Renal pelvis (tissue), 1 donor: ENCODE measurements at regions not wholly inside any gene's neighbourhood (a gene's known extent, or its start where the extent isn't known, plus 50 kb on each side); places are given as distances from the start of the nearest gene placed in this dataset.
"Not testable (repeated sequence)": the region's sequence is repeated elsewhere in the genome, so short reads cannot be mapped to it uniquely, and the experiment has no call there.

Source experiments
- DNase-seq: peaks from one replicate; pipeline ENCODE4 v3.0.0-alpha.2; 2013

- no peak for DNase-seq
Measured at GRCh38 chr3:99315896-99316295, 322.5 kb upstream of the COL8A1 start.

- DNase-seq = peak; percentile 33
Measured at GRCh38 chr3:99313485-99313884, 324.9 kb upstream of the COL8A1 start.

- no peak for DNase-seq
Measured at GRCh38 chr3:99298661-99299060, 339.7 kb upstream of the COL8A1 start.

DNA sequence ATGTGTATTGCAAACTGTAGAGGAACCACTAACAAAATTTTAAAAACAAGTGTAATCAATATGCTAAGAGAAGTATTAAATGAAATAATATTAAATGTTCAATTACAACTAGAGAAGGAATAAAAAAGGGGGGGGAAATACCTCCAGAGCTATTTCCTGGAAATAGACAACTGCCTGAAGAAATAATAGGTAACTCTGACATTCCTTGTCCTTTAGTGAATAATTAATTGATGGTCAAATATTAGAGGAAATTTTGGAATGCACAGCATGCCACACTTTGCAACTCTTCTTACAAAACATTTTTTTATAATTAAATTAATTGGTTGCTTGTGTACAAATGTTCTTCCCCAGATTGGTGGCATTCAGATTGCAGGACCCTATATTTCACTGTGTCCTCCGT lies 342.6 kb upstream of the COL8A1 start:
- DNase-seq = no peak

GRCh38 chr3:99294092-99294491 lies 344.3 kb upstream of the COL8A1 start:
- not testable (repeated sequence) for DNase-seq

DNA sequence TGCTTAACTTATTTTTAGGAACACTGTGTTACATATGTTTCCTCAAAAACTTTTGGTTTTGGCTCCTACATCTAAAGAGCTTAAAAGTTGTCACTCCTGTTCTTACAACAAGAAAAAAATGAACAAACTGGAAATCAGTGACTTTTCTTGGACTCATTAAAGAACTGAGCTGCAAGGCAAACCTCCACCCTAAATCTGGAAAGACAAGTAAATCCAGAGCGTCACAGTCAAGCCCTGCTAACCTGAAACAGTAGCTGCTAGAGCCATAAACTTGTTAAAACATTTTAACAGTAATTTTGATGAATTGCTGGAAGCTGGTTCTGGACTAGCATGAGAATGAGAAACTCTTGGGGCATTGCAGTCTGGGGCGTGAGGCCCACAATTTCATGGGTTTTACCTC lies 350.5 kb upstream of the COL8A1 start:
- DNase-seq = no peak

DNA sequence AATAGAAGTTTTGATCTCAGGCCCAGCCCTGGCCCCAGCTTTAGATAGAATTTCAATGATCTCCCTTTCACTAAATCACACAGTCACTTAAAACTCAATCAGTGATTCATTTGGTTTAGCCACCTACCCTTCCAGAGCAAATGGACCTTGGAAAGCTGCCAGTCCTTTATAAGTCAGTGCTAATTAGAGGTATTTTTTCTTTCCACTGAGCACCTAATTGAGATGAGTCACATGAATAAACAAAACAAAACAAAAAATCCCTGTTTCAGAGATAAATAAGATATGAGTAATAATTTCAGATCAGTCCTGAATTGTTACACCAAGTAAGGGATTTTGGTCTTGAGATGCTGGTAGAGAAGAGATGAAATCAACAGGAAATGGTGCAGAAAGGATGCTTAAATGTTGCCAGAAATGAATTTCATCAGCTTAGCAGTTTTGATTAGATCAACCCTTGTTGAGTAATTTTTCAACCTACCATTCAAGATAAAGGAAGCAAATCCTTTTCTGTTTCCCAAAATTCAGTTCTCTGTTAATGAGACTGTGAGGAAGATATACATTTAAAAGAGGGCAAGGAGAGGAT lies 352.0 kb upstream of the COL8A1 start:
- no peak for DNase-seq

GRCh38 chr3:99269606-99270351 lies 368.3 kb upstream of the DCBLD2 start:
- DNase-seq = no peak

DNA sequence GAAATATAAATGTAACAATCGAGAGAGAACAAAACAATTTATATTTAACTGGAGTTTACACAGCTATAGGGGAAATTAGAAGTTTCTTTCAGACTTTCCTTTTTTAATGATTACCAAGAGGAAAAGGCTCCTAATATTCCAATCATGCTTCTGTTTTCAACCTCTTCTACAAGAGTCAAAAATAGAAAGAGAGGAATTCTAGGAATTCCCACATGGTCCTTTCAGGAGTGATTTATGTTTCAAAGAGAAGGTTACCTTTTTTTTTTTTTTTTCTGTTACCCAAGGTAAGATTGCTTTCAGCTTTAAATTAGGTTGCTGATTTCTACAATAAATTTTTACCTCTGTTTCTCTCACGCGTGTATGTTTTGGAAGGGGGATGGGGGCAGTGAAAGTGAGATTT lies 355.3 kb upstream of the DCBLD2 start:
- no peak for DNase-seq

GRCh38 chr3:99253963-99254355 lies 352.5 kb upstream of the DCBLD2 start:
- DNase-seq = no peak

GRCh38 chr3:99250821-99251355 lies 349.4 kb upstream of the DCBLD2 start:
- no peak for DNase-seq

DNA sequence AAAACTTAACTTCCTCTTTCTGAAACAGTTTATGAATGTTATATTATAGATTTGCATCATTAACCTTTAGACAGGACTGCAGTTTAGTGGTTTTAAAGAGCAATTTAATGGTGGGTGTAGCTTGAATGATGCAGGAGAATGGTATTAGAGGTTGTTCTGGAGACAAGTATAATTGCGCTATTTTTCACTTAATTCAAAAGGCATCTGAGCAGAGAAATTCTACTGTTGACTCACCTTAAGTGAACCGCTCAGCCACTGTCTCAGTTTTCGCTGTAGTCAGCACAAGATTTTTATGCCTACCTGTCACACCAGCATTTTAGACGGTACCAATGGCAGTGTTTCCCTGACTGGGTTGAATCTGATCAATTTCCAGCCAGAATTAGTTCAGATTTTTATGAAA lies 348.8 kb upstream of the DCBLD2 start:
- DNase-seq = no peak

DNA sequence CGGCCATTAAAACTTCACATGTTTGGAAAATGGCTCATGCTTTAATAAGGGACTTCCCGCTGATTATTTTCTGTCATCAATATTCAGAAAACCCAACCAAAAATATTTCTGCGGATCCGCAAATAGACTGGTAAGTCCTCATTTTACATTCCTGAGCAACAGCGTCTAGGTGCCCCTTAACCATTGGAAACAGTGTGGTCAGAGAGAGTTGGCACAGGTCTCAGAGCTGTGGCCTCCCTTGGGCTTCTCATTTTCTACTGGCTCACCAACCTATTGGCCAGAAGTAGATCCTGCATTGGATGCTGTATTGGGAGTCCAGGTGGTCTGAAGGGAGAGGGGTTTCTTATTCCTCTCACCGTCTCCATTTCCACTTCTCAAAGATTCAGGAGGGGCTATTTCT lies 348.1 kb upstream of the DCBLD2 start:
- no peak for DNase-seq

DNA sequence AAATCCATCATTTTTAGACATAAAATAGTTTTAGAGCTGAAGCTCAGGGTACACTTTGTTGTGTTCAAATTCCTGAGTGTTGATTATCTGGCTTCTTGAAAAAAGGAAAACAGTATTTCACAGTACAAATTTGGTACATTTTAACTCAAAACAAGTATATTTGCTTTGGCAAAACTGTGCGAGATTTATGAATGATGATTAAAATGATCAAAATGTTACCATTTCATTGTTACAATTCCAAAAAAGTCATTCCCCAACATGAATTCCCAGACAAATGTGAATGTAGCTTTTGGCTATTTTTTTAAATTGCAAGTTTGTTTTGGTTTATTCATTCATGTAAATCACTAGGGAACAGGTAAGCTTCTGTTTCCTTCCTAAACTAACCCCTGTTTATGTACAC lies 347.4 kb upstream of the DCBLD2 start:
- DNase-seq = no peak

DNA sequence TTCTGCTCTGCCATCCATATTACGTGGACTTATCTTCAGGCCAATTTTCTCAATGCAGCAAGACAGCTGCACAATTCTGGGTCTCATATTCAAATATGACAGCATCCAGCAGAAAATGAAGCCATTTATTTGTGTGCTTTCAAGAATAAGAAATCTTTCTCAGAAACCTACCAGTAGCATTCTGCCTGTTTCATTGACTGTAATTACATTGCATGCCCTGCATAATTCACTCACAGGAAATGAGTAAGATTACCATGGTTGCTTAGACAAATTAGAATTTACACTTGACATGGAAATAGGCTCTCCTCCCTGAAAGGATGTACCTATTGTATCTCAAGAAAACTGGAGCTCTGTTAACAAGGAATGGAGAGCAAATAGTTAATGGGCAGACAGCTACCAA lies 346.6 kb upstream of the DCBLD2 start:
- no peak for DNase-seq

DNA sequence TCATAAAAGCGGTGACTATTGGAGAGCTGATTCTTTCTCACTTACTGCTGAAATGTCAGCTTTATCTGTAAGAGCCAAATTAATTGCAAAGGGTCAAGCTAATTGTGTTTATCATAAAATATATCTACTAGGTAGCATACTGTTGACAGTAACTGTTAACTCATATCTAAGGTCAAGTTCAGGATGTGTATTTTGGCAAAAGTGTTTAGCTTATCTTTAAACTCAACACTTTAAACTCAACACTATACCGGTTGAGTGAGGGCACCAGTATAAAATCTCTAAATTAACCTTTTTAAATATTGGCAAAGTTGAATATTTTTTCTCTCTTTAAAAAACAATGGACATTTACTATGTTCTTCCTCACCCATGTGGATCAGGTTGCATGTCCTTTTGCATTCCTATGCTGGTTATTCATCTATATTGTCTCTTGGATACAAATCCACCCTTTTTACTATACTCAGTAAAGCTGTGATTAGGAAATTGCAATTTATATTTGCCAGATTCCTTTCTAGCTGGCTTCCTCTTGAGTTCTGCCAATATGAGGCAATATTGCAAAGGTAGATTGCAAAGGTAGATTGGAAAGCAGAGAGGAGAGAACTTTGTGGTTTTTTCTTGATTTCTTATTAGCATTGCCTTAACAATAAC lies 344.6 kb upstream of the DCBLD2 start:
- DNase-seq = no peak

DNA sequence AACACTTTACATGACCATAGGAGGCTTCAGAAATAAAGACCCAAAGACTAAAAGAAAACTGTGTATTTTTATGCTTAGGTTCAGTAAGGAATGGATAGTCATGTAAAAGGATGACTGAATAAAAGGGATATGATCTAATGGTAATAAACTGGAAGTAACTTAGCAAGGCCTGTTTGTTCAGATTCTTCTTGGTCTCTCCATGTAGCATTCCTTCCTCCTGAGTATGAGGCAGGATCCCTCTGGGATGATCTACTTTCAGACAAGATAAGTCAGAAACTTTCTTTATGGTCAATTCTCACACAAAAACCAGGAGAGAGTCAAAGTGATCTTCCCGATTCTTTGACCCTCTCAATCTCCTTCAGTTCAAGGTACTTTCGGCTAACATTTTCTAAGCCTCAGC lies 340.8 kb upstream of the DCBLD2 start:
- no peak for DNase-seq

DNA sequence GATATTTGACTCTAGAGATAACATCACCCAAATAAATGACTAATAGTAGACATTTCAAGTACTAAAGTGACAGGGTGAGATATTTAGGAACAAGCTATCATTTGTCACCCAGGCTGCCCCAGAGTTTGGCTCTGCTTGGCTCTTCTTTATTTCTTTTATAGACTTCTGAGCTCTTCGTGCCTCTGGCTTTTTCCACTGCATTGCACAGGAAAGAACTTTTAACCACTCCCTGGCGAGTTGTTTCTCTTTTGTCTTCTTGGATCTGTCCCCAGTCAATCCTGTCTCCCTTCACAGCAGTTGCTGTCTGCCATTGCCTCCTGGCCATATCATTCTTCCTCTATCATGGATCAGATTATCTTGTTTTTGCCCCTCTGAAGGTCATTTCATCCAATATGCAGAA lies 339.2 kb upstream of the DCBLD2 start:
- DNase-seq = no peak

DNA sequence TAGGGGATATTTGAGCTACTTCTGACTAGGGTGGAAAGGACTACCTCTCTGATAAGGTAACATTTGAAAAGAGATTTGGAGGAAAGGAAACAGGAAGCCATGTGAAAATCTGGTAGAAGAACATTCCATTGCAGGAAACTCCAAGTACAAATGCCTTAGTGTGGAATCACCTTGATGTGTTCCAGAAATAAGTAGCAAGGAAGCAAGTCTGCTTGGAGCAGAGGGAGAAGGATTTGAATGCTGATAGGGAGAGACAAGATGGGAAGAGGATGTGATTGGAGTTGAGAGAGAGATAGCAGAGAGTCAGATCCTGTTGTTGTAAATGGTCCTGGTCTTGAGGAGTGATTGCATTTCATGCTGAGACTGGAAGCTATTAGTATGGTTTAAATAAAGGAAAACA lies 335.1 kb upstream of the DCBLD2 start:
- no peak for DNase-seq

- no peak for DNase-seq
Measured at GRCh38 chr3:99232696-99233095, 331.2 kb upstream of the DCBLD2 start.

DNA sequence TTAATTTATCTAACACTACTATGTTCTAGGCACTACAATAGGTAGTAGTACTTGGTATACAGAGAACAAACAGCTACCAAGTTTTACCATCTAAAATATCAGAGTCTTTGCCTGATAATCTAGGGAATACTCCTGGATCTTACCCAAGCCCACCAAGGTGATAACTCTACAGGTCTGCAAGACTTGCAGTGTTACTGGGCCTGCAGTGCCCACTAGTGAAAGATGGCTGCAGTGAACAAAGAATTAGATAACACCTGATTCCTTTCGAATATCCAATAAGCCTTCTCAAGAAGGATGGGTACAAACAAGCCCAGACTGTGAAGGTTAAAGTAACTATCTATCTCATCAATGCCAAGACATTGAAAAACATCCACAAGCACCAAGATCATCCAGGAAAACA lies 317.0 kb upstream of the DCBLD2 start:
- DNase-seq = no peak

GRCh38 chr3:99212969-99213368 lies 311.5 kb upstream of the DCBLD2 start:
- DNase-seq = peak; percentile 14

DNA sequence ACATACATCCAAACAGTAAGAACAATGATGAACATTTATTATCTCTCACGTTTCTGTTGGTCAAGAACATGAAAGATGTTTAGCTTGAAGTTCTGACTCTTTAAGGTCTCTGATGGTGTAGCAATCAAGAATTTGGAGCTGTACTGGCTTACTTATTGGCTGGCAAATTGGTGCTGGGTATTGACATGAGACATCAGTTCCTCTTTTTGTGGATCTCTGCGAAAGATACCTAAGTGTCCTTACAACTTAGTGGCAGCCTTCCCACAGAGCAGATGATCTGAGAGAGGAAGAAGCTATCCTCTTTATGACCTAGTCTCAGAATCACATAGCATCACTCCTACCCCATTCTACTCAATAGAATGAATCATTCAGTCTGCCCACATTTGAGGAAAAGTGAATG lies 309.8 kb upstream of the DCBLD2 start:
- DNase-seq = no peak
